HEK293T (cell line): ENCODE measurements at regions not wholly inside any gene's neighbourhood (a gene's known extent, or its start where the extent isn't known, plus 50 kb on each side); places are given as distances from the start of the nearest gene placed in this dataset.

ENCODE experiments used
- CTCF ChIA-PET: fragments of 350-600 bp; formaldehyde crosslinking; extraction: SDS; loops from one replicate; lab custom pipeline; 2021; ENCODE audit warnings: antibody characterized with exemption, inconsistent platforms; lab: Yijun Ruan, JAX
- POLR2A ChIA-PET: fragments of 350-600 bp; formaldehyde crosslinking; extraction: SDS; loops from one replicate; lab custom pipeline; 2020; ENCODE audit warnings: antibody characterized with exemption, inconsistent platforms; lab: Yijun Ruan, JAX
- DNase-seq: peaks from one replicate; pipeline ENCODE4 v3.0.0; 2012; ENCODE audit warnings: mixed read lengths; ENCODE audit errors: extremely low spot score
- ARNT ChIP-seq: fragments of 450-650 bp; IDR thresholded peaks from 2 replicates; pipeline ENCODE4 v1.6.1; 2017; ENCODE audit warnings: mild to moderate bottlenecking
- BHLHE40 ChIP-seq: fragments of 450-650 bp; IDR thresholded peaks from 2 replicates; pipeline ENCODE4 v1.6.1; 2016; ENCODE audit warnings: mild to moderate bottlenecking, moderate library complexity, borderline replicate concordance
- CTBP1 ChIP-seq: fragments of 450-650 bp; IDR thresholded peaks from 2 replicates; pipeline ENCODE4 v1.6.1; 2016; ENCODE audit warnings: borderline replicate concordance
- ELF4 ChIP-seq: fragments of 450-650 bp; IDR thresholded peaks from 2 replicates; pipeline ENCODE4 v1.6.1; 2017; ENCODE audit warnings: antibody characterized with exemption
- FOXA1 ChIP-seq: fragments of 450-650 bp; IDR thresholded peaks from 2 replicates; pipeline ENCODE4 v1.6.1; 2016; ENCODE audit warnings: mild to moderate bottlenecking
- FOXK2 ChIP-seq: fragments of 450-650 bp; IDR thresholded peaks from 2 replicates; pipeline ENCODE4 v1.6.1; 2016; ENCODE audit warnings: mild to moderate bottlenecking
- FOXM1 ChIP-seq: fragments of 450-650 bp; IDR thresholded peaks from 2 replicates; pipeline ENCODE4 v1.6.1; 2017; ENCODE audit warnings: mild to moderate bottlenecking, borderline replicate concordance
- HDGF ChIP-seq: fragments of 450-650 bp; IDR thresholded peaks from 2 replicates; pipeline ENCODE4 v1.6.1; 2017; ENCODE audit warnings: antibody characterized with exemption, borderline replicate concordance
- L3MBTL2 ChIP-seq: fragments of 450-650 bp; conservative IDR thresholded peaks from 2 replicates; pipeline ENCODE4 v1.6.1; 2016; ENCODE audit warnings: mild to moderate bottlenecking
- LEF1 ChIP-seq: fragments of 450-650 bp; IDR thresholded peaks from 2 replicates; pipeline ENCODE4 v1.6.1; 2017; ENCODE audit warnings: mild to moderate bottlenecking, borderline replicate concordance
- NFRKB ChIP-seq: fragments of 450-650 bp; IDR thresholded peaks from 2 replicates; pipeline ENCODE4 v1.6.1; 2016; ENCODE audit warnings: mild to moderate bottlenecking, moderate library complexity
- PKNOX1 ChIP-seq: fragments of 450-650 bp; IDR thresholded peaks from 2 replicates; pipeline ENCODE4 v1.6.1; 2016
- SP1 ChIP-seq: fragments of 450-650 bp; IDR thresholded peaks from 2 replicates; pipeline ENCODE4 v1.6.1; 2017
- SUZ12 ChIP-seq: fragments of 450-650 bp; IDR thresholded peaks from 2 replicates; pipeline ENCODE4 v1.6.1; 2016; ENCODE audit warnings: mild to moderate bottlenecking
- TARDBP ChIP-seq: fragments of 450-650 bp; IDR thresholded peaks from 2 replicates; pipeline ENCODE4 v1.6.1; 2016
- ZNF384 ChIP-seq: fragments of 450-650 bp; IDR thresholded peaks from 2 replicates; pipeline ENCODE4 v1.6.1; 2016

- CTCF ChIA-PET = no interaction called here
Observed at GRCh38 chr5:82854956-82855355, 222.2 kb downstream of the TMEM167A start.

GRCh38 chr5:82851471-82851870 is 225.7 kb downstream of the TMEM167A start:
- DNase-seq = no peak
- POLR2A ChIA-PET = no interaction called here
- TF ChIP-seq LEF1 (no peak), PKNOX1 (no peak), ARNT (no peak), FOXA1 (no peak), FOXM1 (no peak), TARDBP (no peak), BHLHE40 (no peak), ELF4 (no peak), NFRKB (no peak), CTBP1 (no peak), HDGF (no peak), FOXK2 (no peak)
- CTCF ChIA-PET = no interaction called here

More at GRCh38 chr5:82854956-82855355, 222.2 kb downstream of the TMEM167A start:
- POLR2A ChIA-PET = no interaction called here
- no peak for DNase-seq
- TF ChIP-seq SP1 (no peak), L3MBTL2 (no peak), NFRKB (no peak), ZNF384 (no peak), ARNT (no peak), HDGF (no peak), FOXA1 (no peak), FOXM1 (no peak), SUZ12 (no peak), ELF4 (no peak), FOXK2 (no peak), CTBP1 (no peak), PKNOX1 (no peak), TARDBP (no peak), LEF1 (no peak), BHLHE40 (no peak)

- POLR2A ChIA-PET = no interaction called here
- CTCF ChIA-PET = interaction anchor here (0.6 kb wide), 1 partner anchor 1962 kb away, joined by 3 read pairs; no protein-coding TSS in a partner anchor
- TF ChIP-seq CTBP1 (no peak), LEF1 (no peak), FOXM1 (no peak), ELF4 (no peak), BHLHE40 (no peak), L3MBTL2 (no peak), ARNT (no peak), TARDBP (no peak), PKNOX1 (no peak), FOXA1 (no peak), NFRKB (no peak), SP1 (no peak), FOXK2 (no peak), HDGF (no peak), ZNF384 (no peak), SUZ12 (no peak)
- no peak for DNase-seq
Observed at GRCh38 chr5:82850393-82850792, 226.8 kb downstream of the TMEM167A start.

GRCh38 chr5:82849885-82850284 is 227.3 kb downstream of the TMEM167A start:
- POLR2A ChIA-PET = no interaction called here
- no peak for TF ChIP-seq NFRKB
- no peak for TF ChIP-seq ZNF384
- TF ChIP-seq FOXM1 = no peak
- no peak for TF ChIP-seq SP1
- no peak for TF ChIP-seq FOXK2
- TF ChIP-seq FOXA1 = no peak
- no peak for TF ChIP-seq BHLHE40
- no peak for TF ChIP-seq PKNOX1
- DNase-seq = no peak
- CTCF ChIA-PET = no interaction called here

GRCh38 chr5:82847562-82847961 is 229.6 kb downstream of the TMEM167A start:
- TF ChIP-seq TARDBP = no peak
- TF ChIP-seq CTBP1 = no peak
- TF ChIP-seq ZNF384 = no peak
- TF ChIP-seq NFRKB = no peak
- no peak for TF ChIP-seq FOXA1
- TF ChIP-seq L3MBTL2 = no peak
- no peak for TF ChIP-seq SUZ12
- no peak for TF ChIP-seq BHLHE40
- CTCF ChIA-PET = no interaction called here
- no peak for DNase-seq
- POLR2A ChIA-PET = no interaction called here

GRCh38 chr5:82839881-82840280 is 237.3 kb downstream of the TMEM167A start:
- ChIA-PET CTCF (no interaction called here), POLR2A (no interaction called here)
- TF ChIP-seq SP1 (no peak), ARNT (no peak), ELF4 (no peak), CTBP1 (no peak), FOXM1 (no peak), SUZ12 (no peak), BHLHE40 (no peak), FOXK2 (no peak), LEF1 (no peak), PKNOX1 (no peak), NFRKB (no peak), HDGF (no peak), L3MBTL2 (no peak), ZNF384 (no peak), FOXA1 (no peak), TARDBP (no peak)
- no peak for DNase-seq
